Epithelial cell of proximal tubule (primary cell): ENCODE measurements at regions not wholly inside any gene's neighbourhood (a gene's known extent, or its start where the extent isn't known, plus 50 kb on each side); places are given as distances from the start of the nearest gene placed in this dataset.
"Not testable (repeated sequence)": the region's sequence is repeated elsewhere in the genome, so short reads cannot be mapped to it uniquely, and the experiment has no call there.

Experiments used
- DNase-seq: peaks from one replicate; pipeline ENCODE4 v3.0.0-alpha.2; 2011; ENCODE audit warnings: low read depth
- H3K4me3 ChIP-seq: 2 replicates; pipeline ENCODE4 v1.5.1; 2011; ENCODE audit warnings: low read depth, mild to moderate bottlenecking, low read length
- TF ChIP-seq, protein P1 (sequence below): conservative IDR thresholded peaks from 2 replicates; pipeline ENCODE4 v1.5.1; 2012; ENCODE audit warnings: low read depth, mild to moderate bottlenecking, low read length

DNA sequence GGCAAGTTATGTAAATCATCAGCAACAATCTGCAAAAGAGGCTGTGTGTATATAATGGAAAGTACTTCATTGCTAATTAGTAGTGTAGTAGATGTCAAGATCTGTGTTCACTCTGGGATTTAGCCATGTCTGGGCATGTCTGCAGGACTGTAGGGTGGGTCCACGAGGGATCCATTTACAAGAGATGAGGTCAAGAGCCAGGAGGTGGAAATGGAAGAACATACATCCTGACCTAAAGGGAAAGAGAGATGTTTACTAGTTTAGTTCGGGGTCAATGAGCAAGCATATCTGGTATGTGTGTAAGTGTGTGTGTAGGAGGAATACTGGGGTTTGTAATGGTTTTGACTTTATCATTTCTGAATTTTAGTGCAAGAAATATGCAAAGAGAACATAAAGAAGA is 171.5 kb upstream of the NANOGP8 start:
- H3K4me3 ChIP-seq = no peak overlapping the region
- no peak for DNase-seq
- TF ChIP-seq, protein P1, sequence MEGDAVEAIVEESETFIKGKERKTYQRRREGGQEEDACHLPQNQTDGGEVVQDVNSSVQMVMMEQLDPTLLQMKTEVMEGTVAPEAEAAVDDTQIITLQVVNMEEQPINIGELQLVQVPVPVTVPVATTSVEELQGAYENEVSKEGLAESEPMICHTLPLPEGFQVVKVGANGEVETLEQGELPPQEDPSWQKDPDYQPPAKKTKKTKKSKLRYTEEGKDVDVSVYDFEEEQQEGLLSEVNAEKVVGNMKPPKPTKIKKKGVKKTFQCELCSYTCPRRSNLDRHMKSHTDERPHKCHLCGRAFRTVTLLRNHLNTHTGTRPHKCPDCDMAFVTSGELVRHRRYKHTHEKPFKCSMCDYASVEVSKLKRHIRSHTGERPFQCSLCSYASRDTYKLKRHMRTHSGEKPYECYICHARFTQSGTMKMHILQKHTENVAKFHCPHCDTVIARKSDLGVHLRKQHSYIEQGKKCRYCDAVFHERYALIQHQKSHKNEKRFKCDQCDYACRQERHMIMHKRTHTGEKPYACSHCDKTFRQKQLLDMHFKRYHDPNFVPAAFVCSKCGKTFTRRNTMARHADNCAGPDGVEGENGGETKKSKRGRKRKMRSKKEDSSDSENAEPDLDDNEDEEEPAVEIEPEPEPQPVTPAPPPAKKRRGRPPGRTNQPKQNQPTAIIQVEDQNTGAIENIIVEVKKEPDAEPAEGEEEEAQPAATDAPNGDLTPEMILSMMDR = no peak

DNA sequence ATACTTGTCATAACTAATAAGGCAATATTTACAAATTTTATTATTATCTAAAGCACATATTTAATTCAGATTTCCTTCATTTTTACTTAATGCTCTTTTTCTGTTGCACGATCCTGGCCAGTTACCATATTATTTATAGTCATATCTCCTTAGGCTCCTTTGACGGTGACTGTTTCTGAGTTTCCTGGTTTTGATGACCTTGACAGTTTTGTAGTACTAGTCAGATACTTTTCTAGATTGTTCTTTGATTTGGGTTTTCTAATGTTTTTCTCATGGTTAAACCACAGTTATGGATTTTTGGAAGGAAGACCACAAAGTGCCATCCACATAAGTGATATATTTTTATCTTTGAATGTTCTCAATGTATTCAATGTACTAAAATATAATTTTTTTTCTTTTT is 171.0 kb upstream of the NANOGP8 start:
- TF ChIP-seq, protein P1 = no peak

GRCh38 chr15:35254908-35255307 is 169.8 kb upstream of the NANOGP8 start:
- DNase-seq, H3K4me3 ChIP-seq: not testable (repeated sequence)

More for the DNA sequence above, 171.0 kb upstream of the NANOGP8 start:
- DNase-seq = no peak
- H3K4me3 ChIP-seq = no peak overlapping the region

DNA sequence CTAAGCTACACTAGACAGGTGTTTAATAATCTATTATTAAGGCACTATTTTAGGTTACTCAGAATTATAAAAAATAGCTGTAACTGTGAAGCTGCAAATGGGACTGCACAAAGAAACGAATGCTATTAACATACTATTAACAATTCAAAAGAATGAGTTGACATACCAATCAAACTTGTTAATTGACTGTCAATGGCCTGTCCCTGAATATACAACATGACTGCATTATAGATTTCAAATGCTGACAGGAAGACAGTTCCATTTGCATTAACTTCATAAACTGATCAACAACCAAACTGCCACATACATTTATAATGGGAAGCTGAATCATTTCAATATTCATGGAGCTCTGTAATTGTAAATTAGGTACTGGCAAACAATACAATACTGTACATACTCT is 169.0 kb upstream of the NANOGP8 start:
- TF ChIP-seq, protein P1 = no peak
- no peak for DNase-seq
- H3K4me3 ChIP-seq = no peak overlapping the region

- DNase-seq = no peak
- TF ChIP-seq, protein P1 = no peak
- no peak overlapping the region for H3K4me3 ChIP-seq
Measured at GRCh38 chr15:35252351-35252865, 167.3 kb upstream of the NANOGP8 start.

GRCh38 chr15:35247150-35247549 is 162.1 kb upstream of the NANOGP8 start:
- H3K4me3 ChIP-seq = no peak overlapping the region
- no peak for DNase-seq
- TF ChIP-seq, protein P1 = no peak

GRCh38 chr15:35246451-35246850 is 161.4 kb upstream of the NANOGP8 start:
- no peak overlapping the region for H3K4me3 ChIP-seq
- DNase-seq = no peak
- TF ChIP-seq, protein P1 = no peak

DNA sequence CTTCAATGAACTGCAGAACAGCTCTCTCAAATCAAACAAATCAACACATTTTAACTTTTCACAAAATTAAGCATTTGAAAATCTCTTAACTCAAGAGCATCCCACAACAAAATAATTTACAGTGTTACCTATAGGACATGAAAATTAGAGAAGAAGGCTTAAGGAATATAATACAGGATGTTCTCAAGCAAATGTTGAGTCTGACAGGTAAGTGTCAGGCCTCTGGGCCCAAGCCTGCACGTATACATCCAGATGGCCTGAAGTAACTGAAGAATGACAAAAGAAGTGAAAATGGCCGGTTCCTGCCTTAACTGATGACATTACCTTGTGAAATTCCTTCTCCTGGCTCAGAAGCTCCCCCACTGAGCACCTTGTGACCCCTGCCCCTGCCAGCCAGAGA is 160.6 kb upstream of the NANOGP8 start:
- not testable (repeated sequence) for DNase-seq, H3K4me3 ChIP-seq
